ENCODE measurements at regions not wholly inside any gene's neighbourhood (a gene's known extent, or its start where the extent isn't known, plus 50 kb on each side); places are given as distances from the start of the nearest gene placed in this dataset.
A peak's percentile ranks its signal among the peaks of the same experiment; 100 is the strongest.

DNA sequence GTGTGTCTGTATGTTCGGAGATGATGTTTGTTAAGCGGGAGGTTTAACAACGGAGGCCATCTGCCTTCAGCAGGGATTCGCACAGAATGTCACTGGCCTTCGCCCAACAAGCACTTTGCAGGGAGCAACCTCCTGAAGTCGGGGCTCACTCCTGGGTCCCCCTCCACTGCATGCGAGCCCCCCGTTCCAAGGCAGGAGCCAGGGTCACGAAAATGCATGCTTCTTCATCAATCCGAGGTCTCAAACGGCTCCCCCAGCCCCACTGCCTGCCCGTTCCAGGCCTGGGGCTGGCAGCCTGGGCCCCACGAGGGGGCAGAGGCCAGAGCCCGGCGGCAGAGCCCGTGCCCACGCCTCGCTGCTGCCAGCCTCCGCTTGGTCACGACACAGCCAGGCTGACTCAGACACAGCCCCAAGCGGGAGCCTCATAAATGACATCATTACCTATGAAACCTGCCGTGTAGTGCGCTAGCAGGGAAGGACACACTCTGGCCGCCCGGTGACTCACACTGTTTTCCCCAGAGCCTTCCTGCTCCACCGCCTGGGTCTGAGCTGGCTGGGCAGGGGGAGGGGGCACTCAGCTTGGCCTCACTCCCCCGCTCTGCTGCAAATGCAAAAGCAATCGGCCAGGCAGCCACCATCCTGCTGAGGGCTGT is 169.5 kb upstream of the RTL1 start:
- DNase-seq, result peak in 1 of 2 experiments; percentile 34
- TF ChIP-seq POLR2A (IDR thresholded peaks at IDR 0.05; ENCODE audit: low read length), result no peak
- no peak for TF ChIP-seq GATA1 (IDR thresholded peaks at IDR 0.05; ENCODE audit: low read depth, low read length)

DNA sequence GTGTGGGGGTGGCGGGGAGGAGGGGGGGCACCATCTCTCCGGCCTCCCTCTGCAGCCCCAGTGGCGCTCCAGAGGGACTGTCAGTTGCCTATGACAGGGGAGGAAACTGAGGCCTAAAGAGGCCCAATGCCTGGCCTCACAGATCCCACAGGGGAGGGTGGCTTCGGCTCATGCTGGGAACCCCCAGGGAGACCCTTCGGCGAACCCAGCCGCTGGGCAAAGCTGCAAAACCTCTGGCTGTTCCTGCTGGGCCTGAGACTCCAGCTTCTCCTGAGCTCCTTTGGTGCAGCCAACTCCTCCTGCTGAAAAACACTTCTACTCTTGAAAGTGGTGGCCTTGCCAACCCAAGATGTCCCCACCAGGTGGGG is 170.1 kb upstream of the RTL1 start:
- TF ChIP-seq GATA1 (IDR thresholded peaks at IDR 0.05; ENCODE audit: low read depth, low read length), result no peak
- TF ChIP-seq POLR2A (IDR thresholded peaks at IDR 0.05; ENCODE audit: low read length), result no peak
- DNase-seq, result no peak

DNA sequence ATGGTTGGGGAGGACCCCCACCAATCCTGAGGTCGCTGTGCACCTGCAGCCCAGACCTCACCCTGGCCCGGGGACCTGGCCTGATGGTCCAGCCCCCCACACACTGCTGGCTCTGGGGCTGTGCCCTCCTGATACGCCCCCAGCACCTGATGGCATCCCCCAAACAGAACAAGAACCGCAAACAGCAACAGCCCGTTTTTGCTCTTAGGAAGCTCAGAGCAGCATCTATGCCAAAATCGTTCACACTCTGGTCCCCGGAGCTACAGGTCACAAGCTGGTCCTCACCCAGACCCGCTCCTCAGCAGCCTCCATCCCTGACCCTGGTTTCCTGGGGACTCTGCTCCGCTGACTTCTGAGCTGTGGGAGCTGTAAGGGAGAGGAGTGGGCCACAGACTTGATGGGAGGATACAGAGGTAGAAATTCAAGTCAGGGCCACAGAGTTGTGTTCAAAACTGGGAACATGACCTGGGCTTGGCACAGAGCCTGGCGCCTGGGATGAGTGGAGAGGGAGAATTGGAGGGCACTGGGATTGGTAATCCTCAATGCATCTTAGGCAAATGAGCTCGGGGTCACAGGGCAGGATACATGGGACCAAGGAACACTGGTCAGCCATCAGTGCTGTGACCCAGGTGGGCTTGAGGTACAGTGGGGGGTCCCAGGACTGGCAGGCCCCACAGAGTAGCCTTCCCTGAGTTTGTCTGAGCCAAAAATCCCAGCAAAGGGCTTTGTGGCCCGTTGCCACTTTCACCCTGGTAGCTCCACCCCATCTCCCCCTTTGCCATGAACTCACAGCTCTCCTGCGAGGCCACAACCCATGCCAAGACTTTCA is 170.9 kb upstream of the RTL1 start:
- DNase-seq, result no peak
- TF ChIP-seq POLR2A (IDR thresholded peaks at IDR 0.05; ENCODE audit: low read length) (no peak), GATA1 (IDR thresholded peaks at IDR 0.05; ENCODE audit: low read depth, low read length) (no peak)

DNA sequence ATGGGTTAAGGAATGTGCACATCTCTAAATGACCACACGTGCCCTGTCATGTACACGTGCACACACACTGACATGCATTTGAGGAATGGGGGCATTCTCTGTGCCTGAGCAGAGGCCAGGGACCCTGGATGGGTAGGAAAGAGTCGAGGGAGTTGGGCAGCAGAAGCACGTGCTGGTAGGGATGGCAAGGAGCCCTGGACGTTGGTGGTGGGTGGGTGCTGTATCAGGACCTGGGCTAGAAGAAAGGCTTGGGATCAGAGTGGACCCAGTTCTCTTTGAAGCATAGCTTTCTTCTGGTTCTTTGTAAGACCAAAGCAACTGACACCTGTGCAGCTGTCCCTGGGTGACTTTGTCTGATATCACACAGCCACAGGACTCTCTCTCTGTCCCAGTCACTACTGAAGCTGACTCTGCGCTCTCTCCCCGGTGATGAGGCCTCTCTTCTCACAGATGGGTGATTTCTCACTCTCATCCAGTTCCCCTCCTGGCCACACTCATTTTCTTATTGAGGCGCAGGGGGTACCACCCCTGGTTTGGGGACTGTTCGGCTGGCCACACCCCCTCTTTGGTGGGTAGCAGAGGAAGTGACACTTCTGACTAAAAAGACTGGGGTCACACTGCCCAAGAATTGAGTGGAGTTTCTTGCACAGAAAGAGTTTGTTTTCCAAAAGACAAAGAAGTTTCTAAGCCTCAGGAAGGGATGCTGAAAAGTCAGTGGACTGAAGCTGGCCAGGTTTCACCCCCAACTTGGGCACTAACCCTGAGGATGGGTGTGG is 171.7 kb upstream of the RTL1 start:
- no peak for DNase-seq
- TF ChIP-seq POLR2A (IDR thresholded peaks at IDR 0.05; ENCODE audit: low read length), result no peak
- no peak for TF ChIP-seq GATA1 (IDR thresholded peaks at IDR 0.05; ENCODE audit: low read depth, low read length)

DNA sequence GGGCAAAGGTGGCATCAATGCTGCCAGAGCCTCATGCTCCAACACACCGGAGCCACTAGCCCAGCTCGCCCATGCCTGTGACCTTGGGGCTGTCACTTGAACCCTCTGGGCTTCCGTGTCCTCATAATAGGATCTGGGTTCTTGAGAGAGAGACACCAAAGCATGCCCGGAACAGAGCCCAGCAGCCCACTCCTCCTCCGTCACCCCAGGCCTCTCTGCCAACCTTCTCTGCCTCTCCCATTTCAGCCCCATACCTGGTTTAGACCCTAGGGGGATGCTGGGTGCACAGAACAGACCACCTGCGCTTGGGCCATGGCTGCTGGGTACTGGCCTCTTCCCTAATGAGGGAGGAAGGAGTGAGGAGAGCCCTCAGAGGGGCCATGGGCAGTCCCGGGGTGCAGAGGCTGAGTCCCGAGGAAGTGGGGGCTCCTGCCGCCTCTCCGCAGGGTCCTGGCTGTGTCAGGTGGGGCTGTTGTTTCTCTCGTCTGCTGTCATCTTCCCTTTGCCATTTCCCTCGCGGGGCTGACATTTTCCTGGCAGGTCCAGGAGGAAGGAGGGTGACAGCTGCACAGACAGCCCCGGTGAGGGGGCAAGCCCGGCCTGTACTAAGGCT is 172.4 kb upstream of the RTL1 start:
- no peak for TF ChIP-seq GATA1 (IDR thresholded peaks at IDR 0.05; ENCODE audit: low read depth, low read length)
- TF ChIP-seq POLR2A (IDR thresholded peaks at IDR 0.05; ENCODE audit: low read length), result no peak
- DNase-seq, result no peak

DNA sequence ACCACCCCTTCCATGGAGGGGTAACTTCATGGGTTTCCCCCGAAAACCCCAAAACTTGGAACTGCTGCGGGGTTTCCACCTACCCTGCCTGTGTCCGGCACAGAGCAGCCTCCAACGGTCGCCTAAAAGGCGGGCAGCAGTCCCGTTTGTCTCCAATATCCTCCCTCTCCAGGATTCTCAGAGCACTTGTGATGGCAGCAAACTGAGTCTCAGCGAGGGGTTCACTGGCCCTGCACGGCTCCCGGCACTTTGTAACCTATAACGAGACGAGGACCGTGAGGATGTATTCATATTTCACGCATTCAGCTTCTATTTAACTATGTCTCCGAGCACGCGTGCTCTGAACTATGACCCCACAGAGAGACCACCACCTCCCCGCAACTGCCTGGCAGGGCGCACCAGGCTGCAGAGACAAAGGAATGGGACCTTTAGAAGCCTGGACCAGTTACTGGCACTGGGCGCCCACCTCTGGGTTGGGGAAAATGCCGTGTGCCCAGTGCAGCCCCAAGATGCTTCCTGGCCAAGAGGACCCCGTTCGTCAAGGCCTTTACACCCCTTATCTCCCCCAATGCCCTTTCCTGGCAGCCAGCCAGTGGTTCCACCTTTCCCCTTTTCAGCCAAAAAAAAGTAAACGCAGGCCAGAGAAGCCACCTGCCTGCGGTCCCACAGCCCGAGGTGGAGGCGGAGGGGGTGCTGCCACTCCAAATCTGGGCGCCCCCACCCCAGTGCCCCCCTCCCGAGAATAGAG is 173.1 kb upstream of the RTL1 start:
- TF ChIP-seq GATA1 (IDR thresholded peaks at IDR 0.05; ENCODE audit: low read depth, low read length) (no peak), POLR2A (IDR thresholded peaks at IDR 0.05; ENCODE audit: low read length) (no peak)
- DNase-seq, result no peak

DNA sequence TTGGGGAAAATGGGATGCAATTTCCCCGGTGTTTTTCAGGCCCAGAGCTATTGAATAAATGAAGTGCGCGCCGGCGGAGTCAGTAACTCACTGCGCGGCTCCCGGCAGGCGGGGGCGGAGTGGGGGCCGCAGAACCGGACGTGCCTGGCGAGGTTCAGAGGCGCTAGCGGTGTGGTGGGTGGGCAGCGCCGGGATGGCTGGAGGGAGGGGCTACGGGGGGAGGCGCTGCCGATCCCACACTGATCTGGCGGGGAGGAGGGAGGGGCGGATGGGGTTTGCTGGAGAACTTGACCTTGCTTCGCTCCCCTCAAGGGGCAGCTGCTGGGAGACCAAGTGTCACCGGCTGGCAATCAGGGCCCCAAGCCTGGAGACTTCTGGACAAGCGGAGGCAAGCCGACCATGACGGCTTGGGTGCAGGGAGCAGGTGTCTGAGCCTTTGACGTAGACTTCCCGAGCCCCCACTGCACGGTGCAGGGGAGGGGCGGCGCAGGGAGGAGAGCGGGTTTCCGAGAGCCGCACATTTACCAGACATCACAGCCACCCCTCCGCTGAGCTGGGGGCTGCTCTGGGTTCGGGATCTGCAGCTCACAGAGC is 174.1 kb upstream of the RTL1 start:
- no peak for DNase-seq
- no peak for TF ChIP-seq GATA1 (IDR thresholded peaks at IDR 0.05; ENCODE audit: low read depth, low read length)
- TF ChIP-seq POLR2A (IDR thresholded peaks at IDR 0.05; ENCODE audit: low read length), result no peak

DNA sequence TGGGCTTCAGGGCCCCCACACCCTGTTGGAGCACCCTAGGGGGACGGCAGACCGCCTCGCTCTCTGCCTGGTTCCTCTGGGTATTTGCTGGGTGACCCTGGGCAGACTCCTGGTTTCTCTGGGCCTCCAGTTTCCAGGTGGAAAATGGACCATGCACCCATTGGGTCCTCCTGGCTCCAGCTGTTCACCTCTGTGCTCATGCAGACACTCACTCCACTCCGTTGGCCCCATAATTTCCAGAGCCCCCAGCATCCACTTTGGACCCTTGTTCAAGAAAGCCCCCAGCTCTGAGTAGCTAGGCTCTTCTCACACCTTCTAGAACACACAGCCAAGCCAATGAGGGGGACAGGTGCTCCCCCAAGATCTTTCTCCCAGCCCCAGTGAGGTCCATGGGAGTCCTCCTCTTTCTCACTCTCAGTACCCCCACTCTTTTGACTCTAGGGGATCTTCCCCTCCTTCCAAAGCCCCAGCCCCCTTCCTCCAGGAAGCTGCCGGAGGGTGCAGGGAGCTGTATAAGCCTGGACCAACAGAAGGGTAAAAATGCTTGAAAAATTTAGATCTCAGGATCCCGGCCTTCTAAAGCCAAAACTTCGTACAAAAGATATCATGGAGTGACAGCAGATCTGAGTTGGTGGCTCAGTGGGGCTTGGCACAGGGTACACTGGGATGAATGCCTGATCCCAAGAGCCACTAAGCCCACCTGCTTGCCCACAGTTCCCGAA is 174.8 kb upstream of the RTL1 start:
- DNase-seq, result no peak
- TF ChIP-seq POLR2A (IDR thresholded peaks at IDR 0.05; ENCODE audit: low read length), result no peak
- no peak for TF ChIP-seq GATA1 (IDR thresholded peaks at IDR 0.05; ENCODE audit: low read depth, low read length)

DNA sequence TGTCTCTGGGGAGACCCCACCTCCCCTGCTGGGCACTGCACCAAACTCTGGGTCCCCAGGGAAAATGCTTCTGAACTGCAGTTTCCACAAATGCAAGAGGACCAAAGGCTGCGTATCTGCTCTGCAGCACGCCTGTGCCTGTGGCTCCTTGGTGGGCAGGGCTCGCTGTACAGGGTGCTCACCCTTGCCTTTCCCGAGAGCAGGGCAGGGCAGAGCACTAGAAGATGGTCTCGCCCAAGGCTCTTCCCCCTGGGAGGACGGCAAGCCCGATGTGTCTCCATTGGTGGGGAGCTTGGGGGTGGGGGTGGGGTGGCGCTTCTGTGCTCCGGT is 175.3 kb upstream of the RTL1 start:
- TF ChIP-seq POLR2A (IDR thresholded peaks at IDR 0.05; ENCODE audit: low read length) (no peak), GATA1 (IDR thresholded peaks at IDR 0.05; ENCODE audit: low read depth, low read length) (no peak)
- no peak for DNase-seq

DNA sequence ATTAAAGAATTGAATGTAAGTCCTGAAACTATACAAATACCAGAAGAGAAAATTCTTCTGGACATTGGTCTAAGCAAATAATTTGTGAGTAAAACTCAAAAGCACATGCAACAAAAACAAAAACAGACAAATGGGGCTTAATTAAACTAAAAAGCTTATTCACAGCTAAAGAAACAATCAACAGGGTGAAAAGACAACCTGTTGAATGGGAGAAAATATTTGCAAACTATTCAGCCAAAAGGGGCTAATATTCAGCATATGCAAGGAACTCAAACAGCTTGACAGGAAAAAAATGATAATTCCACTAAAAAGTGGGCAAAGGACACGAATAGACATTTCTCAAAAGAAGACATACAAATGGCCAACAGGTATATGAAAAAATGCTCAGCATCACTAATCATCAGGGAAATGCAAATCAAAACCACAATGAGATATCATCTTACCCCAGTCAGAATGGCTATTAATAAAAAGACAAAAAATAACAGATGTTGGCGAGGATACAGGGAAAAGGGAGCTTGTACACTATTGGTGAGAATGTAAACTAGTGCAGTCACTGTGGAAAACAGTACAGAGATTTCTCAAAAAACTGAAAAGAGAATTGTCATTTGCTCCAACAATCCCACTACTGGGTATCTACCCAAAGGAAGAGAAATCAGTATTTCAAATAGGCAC is 177.5 kb upstream of the RTL1 start:
- TF ChIP-seq GATA1 (IDR thresholded peaks at IDR 0.05; ENCODE audit: low read depth, low read length) (no peak), POLR2A (IDR thresholded peaks at IDR 0.05; ENCODE audit: low read length) (no peak)
- no peak for DNase-seq

DNA sequence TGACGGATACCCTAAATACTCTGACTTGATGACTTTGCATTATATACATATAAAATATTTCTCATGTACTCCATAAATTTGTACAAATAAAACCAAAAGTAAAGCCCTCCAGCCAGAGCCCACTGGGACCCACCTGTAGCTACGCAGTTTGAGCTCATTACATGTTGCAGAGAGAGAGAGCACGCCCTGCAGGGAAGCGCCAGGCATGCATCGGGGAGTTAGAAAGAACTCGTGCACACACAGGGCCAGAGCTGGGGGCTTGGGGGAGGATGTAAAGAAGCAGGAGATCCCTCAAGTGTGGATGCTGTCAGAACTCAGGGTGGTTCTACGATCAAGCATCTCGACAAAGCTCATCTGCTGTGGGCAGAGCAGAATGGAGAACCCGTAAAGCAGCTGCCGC is 178.5 kb upstream of the RTL1 start:
- TF ChIP-seq GATA1 (IDR thresholded peaks at IDR 0.05; ENCODE audit: low read depth, low read length), result no peak
- no peak for TF ChIP-seq POLR2A (IDR thresholded peaks at IDR 0.05; ENCODE audit: low read length)
- no peak for DNase-seq
